Stimulated activated memory B cell treated with anti-CD40 and anti-IgM and Interleukin-4, amounts not matched to agents 10 μg/mL and 1 μg/mL and 100 μg/mL, for 72 hours (primary cell): ENCODE measurements at regions not wholly inside any gene's neighbourhood (a gene's known extent, or its start where the extent isn't known, plus 50 kb on each side); places are given as distances from the start of the nearest gene placed in this dataset.

ENCODE experiments used
- ATAC-seq: fragments of 150-1000 bp; cut with Tn5 transposase; 2 replicates; pipeline ENCODE4 v1.10.0; 2021
- H3K27ac Mint-ChIP-seq: one replicate; pipeline ENCODE4 v1.8.0; 2022; ENCODE audit warnings: mild to moderate bottlenecking, mixed read lengths
- H3K27me3 Mint-ChIP-seq: one replicate; pipeline ENCODE4 v1.8.0; 2022; ENCODE audit warnings: mixed read lengths
- H3K36me3 Mint-ChIP-seq: one replicate; pipeline ENCODE4 v1.8.0; 2022; ENCODE audit warnings: mixed read lengths
- H3K4me1 Mint-ChIP-seq: one replicate; pipeline ENCODE4 v1.8.0; 2022; ENCODE audit warnings: mixed read lengths
- H3K4me3 Mint-ChIP-seq: one replicate; pipeline ENCODE4 v1.8.0; 2022; ENCODE audit warnings: mild to moderate bottlenecking, moderate library complexity, mixed read lengths
- H3K9me3 Mint-ChIP-seq: one replicate; pipeline ENCODE4 v1.8.0; 2022; ENCODE audit warnings: mixed read lengths

- no peak overlapping the region for H3K4me3 Mint-ChIP-seq
- no peak for ATAC-seq
- no peaks in the 10 kb centered on the region for H3K4me1 Mint-ChIP-seq
- no peaks in the 10 kb centered on the region for H3K9me3 Mint-ChIP-seq
- H3K27ac Mint-ChIP-seq, result no peak overlapping the region
- H3K36me3 Mint-ChIP-seq, result no peaks in the 10 kb centered on the region
- H3K27me3 Mint-ChIP-seq, result peaks cover 6% of the 10 kb centered on the region
Measured at GRCh38 chr7:93773446-93773845, 117.1 kb downstream of the TFPI2 start.

GRCh38 chr7:93765475-93765874, 125.1 kb downstream of the TFPI2 start:
- no peak overlapping the region for H3K27ac Mint-ChIP-seq
- H3K36me3 Mint-ChIP-seq, result no peaks in the 10 kb centered on the region
- H3K4me3 Mint-ChIP-seq, result no peak overlapping the region
- no peak for ATAC-seq
- no peaks in the 10 kb centered on the region for H3K9me3 Mint-ChIP-seq
- no peaks in the 10 kb centered on the region for H3K4me1 Mint-ChIP-seq
- H3K27me3 Mint-ChIP-seq, result peaks cover 11% of the 10 kb centered on the region

GRCh38 chr7:93758631-93759030, 131.9 kb downstream of the TFPI2 start:
- Mint-ChIP-seq H3K9me3 (no peaks in the 10 kb centered on the region), H3K4me1 (no peaks in the 10 kb centered on the region), H3K4me3 (no peak overlapping the region), H3K27ac (no peak overlapping the region), H3K27me3 (peaks cover 7% of the 10 kb centered on the region), H3K36me3 (no peaks in the 10 kb centered on the region)
- no peak for ATAC-seq

GRCh38 chr7:93757426-93757825, 133.1 kb downstream of the TFPI2 start:
- no peak for ATAC-seq
- H3K27ac Mint-ChIP-seq, result no peak overlapping the region
- H3K4me1 Mint-ChIP-seq, result no peaks in the 10 kb centered on the region
- H3K27me3 Mint-ChIP-seq, result peaks cover 7% of the 10 kb centered on the region
- H3K9me3 Mint-ChIP-seq, result no peaks in the 10 kb centered on the region
- no peaks in the 10 kb centered on the region for H3K36me3 Mint-ChIP-seq
- H3K4me3 Mint-ChIP-seq, result no peak overlapping the region

- Mint-ChIP-seq H3K9me3 (no peaks in the 10 kb centered on the region), H3K27ac (no peak overlapping the region), H3K4me3 (no peak overlapping the region), H3K27me3 (peaks cover 7% of the 10 kb centered on the region), H3K36me3 (no peaks in the 10 kb centered on the region), H3K4me1 (no peaks in the 10 kb centered on the region)
- no peak for ATAC-seq
Measured at GRCh38 chr7:93756890-93757289, 133.7 kb downstream of the TFPI2 start.

DNA sequence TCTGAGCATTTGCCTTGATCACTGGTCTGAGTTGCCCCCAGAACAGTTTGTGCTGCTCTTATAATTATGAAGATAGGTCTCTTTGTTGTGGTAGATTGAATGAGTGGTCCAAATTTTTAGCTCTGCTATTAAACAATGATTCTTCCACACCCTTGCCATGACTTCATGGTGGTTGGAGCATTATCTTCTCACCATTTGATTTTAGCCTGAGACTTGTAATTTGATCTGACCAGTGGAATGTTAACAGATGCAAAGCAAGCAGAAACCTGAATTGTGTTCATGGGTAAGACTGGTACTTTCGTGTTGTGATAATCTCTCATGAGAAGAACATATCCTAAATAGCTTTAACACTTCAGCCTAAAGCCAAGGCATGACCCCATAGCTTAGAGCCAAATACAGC, 139.1 kb downstream of the TFPI2 start:
- H3K4me3 Mint-ChIP-seq, result no peak overlapping the region
- no peaks in the 10 kb centered on the region for H3K9me3 Mint-ChIP-seq
- H3K4me1 Mint-ChIP-seq, result no peaks in the 10 kb centered on the region
- H3K36me3 Mint-ChIP-seq, result no peaks in the 10 kb centered on the region
- no peak overlapping the region for H3K27ac Mint-ChIP-seq
- no peaks in the 10 kb centered on the region for H3K27me3 Mint-ChIP-seq
- no peak for ATAC-seq

DNA sequence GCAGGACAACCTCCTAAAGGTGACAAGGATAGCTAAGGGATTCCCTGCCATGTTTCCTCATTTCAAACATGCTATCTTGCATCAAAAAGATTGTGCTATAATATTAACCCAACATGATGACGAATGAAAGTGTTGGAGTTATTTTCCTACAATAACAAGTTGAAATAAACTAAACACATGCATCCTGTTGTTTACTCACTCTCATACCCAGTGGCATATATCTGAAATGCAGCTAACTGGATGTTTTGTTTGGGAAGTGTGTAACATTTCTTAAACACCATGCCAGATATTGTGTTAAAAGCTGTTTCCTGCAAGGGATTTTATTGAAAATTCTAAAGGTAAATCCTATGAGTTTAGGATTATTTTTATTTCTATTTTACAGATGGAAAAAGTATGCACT, 139.6 kb downstream of the TFPI2 start:
- no peak overlapping the region for H3K4me3 Mint-ChIP-seq

DNA sequence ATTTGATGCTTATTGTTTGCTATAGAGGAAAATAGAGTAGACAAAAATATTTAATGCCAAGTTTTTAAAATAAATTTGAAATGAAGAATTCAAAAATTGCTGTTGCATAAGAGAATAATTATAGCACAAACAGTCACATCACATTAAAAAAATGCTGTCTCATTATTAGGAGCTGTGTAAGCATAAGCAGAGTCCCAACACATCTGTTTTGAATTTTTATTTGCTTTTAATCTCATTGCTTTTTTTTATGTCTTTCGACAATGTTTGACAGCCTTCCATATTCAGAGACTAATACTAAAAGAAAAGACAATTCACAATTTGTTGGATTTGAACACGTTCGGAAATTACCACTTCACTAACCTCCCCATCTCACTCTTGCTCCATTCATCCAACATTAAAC, 143.5 kb downstream of the TFPI2 start:
- Mint-ChIP-seq H3K27me3 (peaks cover 12% of the 10 kb centered on the region), H3K27ac (no peak overlapping the region), H3K9me3 (no peaks in the 10 kb centered on the region), H3K4me1 (peaks cover 7% of the 10 kb centered on the region), H3K36me3 (no peaks in the 10 kb centered on the region), H3K4me3 (no peak overlapping the region)
- ATAC-seq, result no peak

More for the DNA sequence above, 139.6 kb downstream of the TFPI2 start:
- H3K4me1 Mint-ChIP-seq, result no peaks in the 10 kb centered on the region
- no peak for ATAC-seq
- H3K9me3 Mint-ChIP-seq, result no peaks in the 10 kb centered on the region
- no peaks in the 10 kb centered on the region for H3K36me3 Mint-ChIP-seq
- H3K27ac Mint-ChIP-seq, result no peak overlapping the region
- H3K27me3 Mint-ChIP-seq, result no peaks in the 10 kb centered on the region

- Mint-ChIP-seq H3K27me3 (peaks cover 12% of the 10 kb centered on the region), H3K4me1 (peaks cover 7% of the 10 kb centered on the region), H3K4me3 (no peak overlapping the region), H3K9me3 (no peaks in the 10 kb centered on the region), H3K27ac (no peak overlapping the region), H3K36me3 (no peaks in the 10 kb centered on the region)
- no peak for ATAC-seq
Measured at GRCh38 chr7:93739424-93739823, 151.1 kb downstream of the TFPI2 start.

- H3K4me3 Mint-ChIP-seq, result no peak overlapping the region
- H3K27ac Mint-ChIP-seq, result no peak overlapping the region
- H3K9me3 Mint-ChIP-seq, result no peaks in the 10 kb centered on the region
- no peaks in the 10 kb centered on the region for H3K27me3 Mint-ChIP-seq
- H3K36me3 Mint-ChIP-seq, result no peaks in the 10 kb centered on the region
- H3K4me1 Mint-ChIP-seq, result peaks cover 7% of the 10 kb centered on the region
- ATAC-seq, result no peak
Measured at GRCh38 chr7:93737953-93738352, 152.6 kb downstream of the TFPI2 start.

- H3K27ac Mint-ChIP-seq, result no peak overlapping the region
- no peak for ATAC-seq
- H3K36me3 Mint-ChIP-seq, result no peaks in the 10 kb centered on the region
- H3K4me1 Mint-ChIP-seq, result no peaks in the 10 kb centered on the region
- no peaks in the 10 kb centered on the region for H3K9me3 Mint-ChIP-seq
- no peaks in the 10 kb centered on the region for H3K27me3 Mint-ChIP-seq
- no peak overlapping the region for H3K4me3 Mint-ChIP-seq
Measured at GRCh38 chr7:93736668-93737369, 153.7 kb downstream of the TFPI2 start.

- Mint-ChIP-seq H3K4me3 (no peak overlapping the region), H3K4me1 (no peaks in the 10 kb centered on the region), H3K27me3 (peaks cover 12% of the 10 kb centered on the region), H3K36me3 (no peaks in the 10 kb centered on the region), H3K27ac (no peak overlapping the region), H3K9me3 (no peaks in the 10 kb centered on the region)
- no peak for ATAC-seq
Measured at GRCh38 chr7:93728292-93728691, 153.8 kb upstream of the CALCR start.

DNA sequence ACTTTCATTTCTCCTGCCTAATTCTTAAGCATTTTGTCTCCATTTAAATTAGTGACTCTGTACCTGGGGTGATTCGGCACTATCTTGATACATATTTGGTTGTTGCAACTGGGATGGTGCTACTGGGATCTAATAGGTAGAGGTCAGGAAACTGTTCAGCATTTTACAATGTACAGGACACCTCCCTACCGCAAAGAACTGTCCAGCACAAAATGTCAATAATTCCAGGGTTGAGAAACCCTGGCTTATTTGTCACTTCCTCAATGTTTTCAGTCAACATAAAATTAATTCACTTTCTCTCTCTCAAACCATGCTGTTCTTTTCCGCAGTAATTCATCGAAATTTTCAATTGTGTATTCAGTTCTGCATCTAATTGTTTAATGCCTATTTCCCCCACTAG, 151.4 kb upstream of the CALCR start:
- Mint-ChIP-seq H3K36me3 (no peaks in the 10 kb centered on the region), H3K9me3 (no peaks in the 10 kb centered on the region), H3K4me3 (no peak overlapping the region), H3K4me1 (no peaks in the 10 kb centered on the region), H3K27me3 (peaks cover 11% of the 10 kb centered on the region), H3K27ac (no peak overlapping the region)
- no peak for ATAC-seq

DNA sequence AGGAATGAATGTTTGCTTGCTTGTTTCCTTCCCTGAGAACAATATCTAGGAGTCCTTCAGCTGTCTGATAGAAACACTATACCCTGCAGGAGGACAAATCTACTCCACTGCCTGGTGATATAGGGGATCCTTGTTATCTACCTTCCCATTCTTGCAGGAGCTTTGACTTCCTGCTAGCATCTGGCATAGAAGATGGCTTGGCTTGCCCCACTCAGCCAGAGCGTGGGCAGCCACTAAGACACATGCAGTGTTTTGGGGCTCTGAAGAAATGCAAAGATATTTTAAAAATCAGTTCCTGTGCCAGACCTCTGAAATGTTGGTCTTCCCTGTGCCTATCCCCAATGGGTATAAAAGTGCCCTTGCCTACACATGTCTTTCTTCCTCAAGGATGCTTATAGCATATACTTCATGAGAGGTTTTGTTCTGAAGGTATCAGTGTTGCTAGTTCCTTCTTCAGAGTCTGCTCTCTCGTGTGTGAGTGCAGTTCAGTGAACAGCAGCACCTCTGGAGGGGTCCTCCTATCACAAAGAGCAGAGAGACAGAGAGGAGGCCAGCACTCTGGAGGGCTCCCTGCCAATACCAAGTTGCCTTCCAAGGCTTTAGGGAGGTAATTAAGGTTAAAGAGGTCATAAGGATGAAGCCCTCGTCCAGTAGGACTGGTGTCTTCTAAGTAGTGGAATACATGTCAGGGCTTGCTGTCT, 149.1 kb upstream of the CALCR start:
- Mint-ChIP-seq H3K9me3 (no peaks in the 10 kb centered on the region), H3K4me1 (no peaks in the 10 kb centered on the region), H3K27ac (no peak overlapping the region), H3K4me3 (no peak overlapping the region), H3K36me3 (no peaks in the 10 kb centered on the region), H3K27me3 (no peaks in the 10 kb centered on the region)
- ATAC-seq, result peak; percentile 45

- Mint-ChIP-seq H3K9me3 (no peaks in the 10 kb centered on the region), H3K27ac (no peak overlapping the region), H3K27me3 (peaks cover 10% of the 10 kb centered on the region), H3K36me3 (no peaks in the 10 kb centered on the region), H3K4me3 (no peak overlapping the region), H3K4me1 (peaks cover 6% of the 10 kb centered on the region)
- ATAC-seq, result no peak
Measured at GRCh38 chr7:93720106-93720505, 145.6 kb upstream of the CALCR start.

- Mint-ChIP-seq H3K27me3 (peaks cover 10% of the 10 kb centered on the region), H3K4me1 (peaks cover 6% of the 10 kb centered on the region), H3K36me3 (no peaks in the 10 kb centered on the region), H3K9me3 (no peaks in the 10 kb centered on the region), H3K4me3 (no peak overlapping the region), H3K27ac (no peak overlapping the region)
- ATAC-seq, result no peak
Measured at GRCh38 chr7:93719546-93719945, 145.0 kb upstream of the CALCR start.
